ENCODE measurements at regions not wholly inside any gene's neighbourhood (a gene's known extent, or its start where the extent isn't known, plus 50 kb on each side); places are given as distances from the start of the nearest gene placed in this dataset.

- Histone ChIP-seq H3K9me3 (ENCODE audit: low read depth, low read length) (no peaks in the 10 kb centered on the region), H3K9ac (ENCODE audit: insufficient read length) (no peak overlapping the region), H3K36me3 (ENCODE audit: insufficient read depth, low read length) (no peaks in the 10 kb centered on the region), H3K4me3 (no peak overlapping the region), H3K27ac (no peak overlapping the region)
- no peak for TF ChIP-seq POLR2AphosphoS5 (IDR thresholded peaks at IDR 0.05; ENCODE audit: borderline replicate concordance, low read depth, low read length)
- no peak for TF ChIP-seq FOXP2 (optimal IDR thresholded peaks at IDR 0.05; ENCODE audit: control extremely low read depth, extremely low read length, insufficient read depth)
- DNase-seq (ENCODE audit: low read depth, low spot score): no peak
These were observed 277.2 kb downstream of the FRK start for GRCh38 chr6:115783402-115784061.

- H3K4me3 ChIP-seq: no peak overlapping the region
- H3K27ac ChIP-seq: no peak overlapping the region
- TF ChIP-seq FOXP2 (optimal IDR thresholded peaks at IDR 0.05; ENCODE audit: control extremely low read depth, extremely low read length, insufficient read depth) (no peak), EZH2 (IDR thresholded peaks at IDR 0.05) (no peak), POLR2AphosphoS5 (IDR thresholded peaks at IDR 0.05; ENCODE audit: borderline replicate concordance, low read depth, low read length) (no peak)
- no peaks in the 10 kb centered on the region for H3K36me3 ChIP-seq (ENCODE audit: insufficient read depth, low read length)
- no peak for DNase-seq (ENCODE audit: low read depth, low spot score)
- H3K9me3 ChIP-seq (ENCODE audit: low read depth, low read length): no peaks in the 10 kb centered on the region
- no peak overlapping the region for H3K9ac ChIP-seq (ENCODE audit: insufficient read length)
These were observed 278.1 kb downstream of the FRK start for GRCh38 chr6:115782612-115783011.

GRCh38 chr6:115773741-115774140 lies 286.9 kb downstream of the FRK start:
- H3K9me3 ChIP-seq (ENCODE audit: low read depth, low read length): no peaks in the 10 kb centered on the region
- TF ChIP-seq EZH2 (IDR thresholded peaks at IDR 0.05) (no peak), POLR2AphosphoS5 (IDR thresholded peaks at IDR 0.05; ENCODE audit: borderline replicate concordance, low read depth, low read length) (no peak), FOXP2 (optimal IDR thresholded peaks at IDR 0.05; ENCODE audit: control extremely low read depth, extremely low read length, insufficient read depth) (no peak)
- no peak for DNase-seq (ENCODE audit: low read depth, low spot score)
- no peak overlapping the region for H3K4me3 ChIP-seq
- H3K36me3 ChIP-seq (ENCODE audit: insufficient read depth, low read length): no peaks in the 10 kb centered on the region
- H3K9ac ChIP-seq (ENCODE audit: insufficient read length): no peak overlapping the region
- no peak overlapping the region for H3K27ac ChIP-seq

DNA sequence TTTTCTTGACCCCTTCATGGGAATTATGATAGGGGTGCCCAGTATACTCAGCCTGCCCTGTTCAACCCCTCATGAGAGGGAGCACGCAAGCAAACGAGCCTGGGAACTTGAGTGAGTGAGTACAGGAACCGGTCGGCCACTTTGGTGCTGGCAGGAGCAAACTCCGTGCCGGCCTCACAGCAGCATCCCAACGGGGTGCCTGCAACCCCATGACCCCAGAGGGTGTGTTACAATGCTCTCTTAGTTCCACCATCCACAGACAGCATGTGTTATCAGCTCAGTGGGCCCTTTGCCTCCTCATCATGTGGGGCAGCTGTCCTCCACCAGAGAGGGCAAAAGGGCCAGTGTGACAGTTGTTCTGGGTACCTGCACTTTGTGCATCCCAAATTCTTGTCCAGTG lies 289.8 kb downstream of the FRK start:
- TF ChIP-seq EZH2 (IDR thresholded peaks at IDR 0.05): no peak
- TF ChIP-seq POLR2AphosphoS5 (IDR thresholded peaks at IDR 0.05; ENCODE audit: borderline replicate concordance, low read depth, low read length): no peak
- no peak for TF ChIP-seq FOXP2 (optimal IDR thresholded peaks at IDR 0.05; ENCODE audit: control extremely low read depth, extremely low read length, insufficient read depth)
- H3K4me3 ChIP-seq: no peak overlapping the region
- no peaks in the 10 kb centered on the region for H3K9me3 ChIP-seq (ENCODE audit: low read depth, low read length)
- DNase-seq (ENCODE audit: low read depth, low spot score): no peak
- no peak overlapping the region for H3K9ac ChIP-seq (ENCODE audit: insufficient read length)
- H3K36me3 ChIP-seq (ENCODE audit: insufficient read depth, low read length): no peaks in the 10 kb centered on the region
- H3K27ac ChIP-seq: no peak overlapping the region

DNA sequence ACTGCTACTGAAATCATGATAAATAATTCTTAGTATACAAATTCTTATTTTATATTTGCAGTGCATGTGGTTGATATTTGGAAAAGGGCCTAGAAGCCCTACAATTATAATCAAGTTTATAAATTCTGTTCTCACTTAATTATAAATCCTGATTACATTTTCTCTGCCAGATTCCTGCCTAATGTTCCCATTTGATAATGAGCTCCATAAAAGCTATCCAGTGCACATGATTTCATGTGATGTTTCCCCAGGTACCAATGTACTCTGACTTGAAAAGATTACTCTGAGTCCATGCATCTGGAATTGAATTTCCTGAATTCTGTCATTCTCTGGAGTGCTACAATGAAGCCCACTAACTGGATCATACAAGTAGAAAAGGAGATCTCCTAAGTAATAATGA lies 292.2 kb downstream of the FRK start:
- Histone ChIP-seq H3K9ac (ENCODE audit: insufficient read length) (no peak overlapping the region), H3K27ac (no peak overlapping the region), H3K4me3 (no peak overlapping the region), H3K9me3 (ENCODE audit: low read depth, low read length) (no peaks in the 10 kb centered on the region), H3K36me3 (ENCODE audit: insufficient read depth, low read length) (no peaks in the 10 kb centered on the region)
- TF ChIP-seq EZH2 (IDR thresholded peaks at IDR 0.05) (no peak), FOXP2 (optimal IDR thresholded peaks at IDR 0.05; ENCODE audit: control extremely low read depth, extremely low read length, insufficient read depth) (no peak), POLR2AphosphoS5 (IDR thresholded peaks at IDR 0.05; ENCODE audit: borderline replicate concordance, low read depth, low read length) (no peak)
- no peak for DNase-seq (ENCODE audit: low read depth, low spot score)

- Histone ChIP-seq H3K9ac (ENCODE audit: insufficient read length) (no peak overlapping the region), H3K36me3 (ENCODE audit: insufficient read depth, low read length) (no peaks in the 10 kb centered on the region), H3K27ac (no peak overlapping the region), H3K9me3 (ENCODE audit: low read depth, low read length) (no peaks in the 10 kb centered on the region), H3K4me3 (no peak overlapping the region)
- no peak for TF ChIP-seq POLR2AphosphoS5 (IDR thresholded peaks at IDR 0.05; ENCODE audit: borderline replicate concordance, low read depth, low read length)
- TF ChIP-seq FOXP2 (optimal IDR thresholded peaks at IDR 0.05; ENCODE audit: control extremely low read depth, extremely low read length, insufficient read depth): no peak
- TF ChIP-seq EZH2 (IDR thresholded peaks at IDR 0.05): no peak
- DNase-seq (ENCODE audit: low read depth, low spot score): no peak
These were observed 292.8 kb downstream of the FRK start for GRCh38 chr6:115767931-115768330.

GRCh38 chr6:115766745-115767462 lies 293.8 kb downstream of the FRK start:
- Histone ChIP-seq H3K9ac (ENCODE audit: insufficient read length) (no peak overlapping the region), H3K4me3 (no peak overlapping the region), H3K9me3 (ENCODE audit: low read depth, low read length) (peaks cover 2% of the 10 kb centered on the region; the same call in 1 of the 2 replicates), H3K27ac (no peak overlapping the region), H3K36me3 (ENCODE audit: insufficient read depth, low read length) (no peaks in the 10 kb centered on the region)
- TF ChIP-seq POLR2AphosphoS5 (IDR thresholded peaks at IDR 0.05; ENCODE audit: borderline replicate concordance, low read depth, low read length) (no peak), EZH2 (IDR thresholded peaks at IDR 0.05) (no peak), FOXP2 (optimal IDR thresholded peaks at IDR 0.05; ENCODE audit: control extremely low read depth, extremely low read length, insufficient read depth) (no peak)
- no peak for DNase-seq (ENCODE audit: low read depth, low spot score)

GRCh38 chr6:115765966-115766365 lies 294.7 kb downstream of the FRK start:
- no peak overlapping the region for H3K9ac ChIP-seq (ENCODE audit: insufficient read length)
- no peak for DNase-seq (ENCODE audit: low read depth, low spot score)
- H3K36me3 ChIP-seq (ENCODE audit: insufficient read depth, low read length): no peaks in the 10 kb centered on the region
- no peak overlapping the region for H3K4me3 ChIP-seq
- no peak overlapping the region for H3K27ac ChIP-seq
- TF ChIP-seq EZH2 (IDR thresholded peaks at IDR 0.05): no peak
- no peak for TF ChIP-seq POLR2AphosphoS5 (IDR thresholded peaks at IDR 0.05; ENCODE audit: borderline replicate concordance, low read depth, low read length)
- TF ChIP-seq FOXP2 (optimal IDR thresholded peaks at IDR 0.05; ENCODE audit: control extremely low read depth, extremely low read length, insufficient read depth): no peak
- peaks cover 3% of the 10 kb centered on the region; the same call in 1 of the 2 replicates for H3K9me3 ChIP-seq (ENCODE audit: low read depth, low read length)

All from SK-N-MC (cell line).